DLD1 (cell line): ENCODE measurements at regions not wholly inside any gene's neighbourhood (a gene's known extent, or its start where the extent isn't known, plus 50 kb on each side); places are given as distances from the start of the nearest gene placed in this dataset.

ENCODE experiments used
- in situ Hi-C: cut with HindIII; loops from 2 replicates; pipeline ENCODE4 v1.10.0; 2017; ENCODE audit warnings: low sequenced_read_pairs

DNA sequence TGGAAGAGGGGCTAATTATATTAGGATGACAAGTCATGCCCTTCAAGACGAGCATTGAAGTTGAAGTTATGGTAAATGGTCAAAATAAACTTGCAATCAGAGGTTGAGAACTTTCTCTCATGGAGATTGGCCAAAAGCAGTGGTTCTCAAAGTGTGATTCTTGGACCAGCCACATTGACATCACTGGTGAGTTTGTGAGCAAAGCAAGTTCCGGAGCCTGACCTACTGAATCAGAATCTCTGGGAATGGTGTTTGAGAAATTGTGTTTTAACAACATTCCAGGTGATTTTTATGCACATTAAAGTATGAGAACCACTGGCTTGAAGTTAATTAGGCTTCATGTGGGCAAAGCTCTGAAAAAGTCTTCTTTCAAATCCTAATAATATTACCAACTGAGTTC is 403.5 kb downstream of the ZSWIM6 start:
- in situ Hi-C loops: no loop called here

DNA sequence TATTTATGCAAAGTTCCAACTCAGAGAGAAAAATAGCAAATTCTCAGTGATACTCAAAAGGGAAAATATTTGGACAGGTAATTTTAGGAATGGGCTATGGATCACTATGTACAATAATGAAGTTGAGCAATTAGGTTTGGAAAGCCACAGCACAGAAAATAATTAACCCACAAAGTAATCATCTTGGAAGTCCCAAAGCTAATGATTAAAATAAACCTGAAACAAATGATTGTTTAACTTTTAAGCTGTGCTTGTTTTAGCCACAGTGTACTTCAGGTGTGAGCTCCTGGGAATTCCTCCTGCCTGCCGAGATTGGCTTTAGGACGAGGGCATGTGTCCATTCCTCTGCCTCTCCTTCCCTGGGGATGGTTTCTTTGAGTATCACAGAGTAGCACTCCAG is 403.9 kb downstream of the ZSWIM6 start:
- in situ Hi-C loops: no loop called here

DNA sequence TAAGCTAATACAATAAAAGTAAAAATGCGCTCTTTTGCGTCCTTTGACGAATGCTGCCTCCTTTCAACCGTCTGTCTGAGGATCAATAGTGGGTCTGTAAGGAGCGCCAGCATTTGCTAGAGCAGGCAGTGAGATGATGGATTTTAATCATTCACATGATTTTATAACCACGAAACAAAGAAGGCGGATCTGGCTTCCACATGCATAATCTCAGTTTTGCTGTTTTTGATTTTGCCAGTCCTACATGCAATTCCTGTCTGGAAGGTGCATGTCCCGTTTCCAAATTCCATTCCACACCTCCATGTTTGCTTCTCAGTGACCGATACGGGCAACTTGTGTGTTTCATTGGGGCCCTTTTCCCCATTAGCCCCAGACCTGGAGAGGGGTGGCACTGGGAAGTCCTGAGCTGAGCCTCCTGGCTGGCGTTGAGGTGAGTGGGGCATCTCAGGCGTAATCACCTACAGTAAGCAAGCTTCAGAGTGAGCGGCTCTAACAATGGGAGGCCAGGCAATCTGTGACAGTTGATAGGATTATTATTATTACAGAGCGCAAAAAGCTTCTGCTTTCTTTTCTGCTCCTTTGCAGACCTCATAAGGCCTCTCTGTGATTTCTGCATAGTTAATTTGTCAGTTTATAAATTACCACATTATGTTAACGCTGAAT is 405.4 kb downstream of the ZSWIM6 start:
- in situ Hi-C loops: no loop called here

DNA sequence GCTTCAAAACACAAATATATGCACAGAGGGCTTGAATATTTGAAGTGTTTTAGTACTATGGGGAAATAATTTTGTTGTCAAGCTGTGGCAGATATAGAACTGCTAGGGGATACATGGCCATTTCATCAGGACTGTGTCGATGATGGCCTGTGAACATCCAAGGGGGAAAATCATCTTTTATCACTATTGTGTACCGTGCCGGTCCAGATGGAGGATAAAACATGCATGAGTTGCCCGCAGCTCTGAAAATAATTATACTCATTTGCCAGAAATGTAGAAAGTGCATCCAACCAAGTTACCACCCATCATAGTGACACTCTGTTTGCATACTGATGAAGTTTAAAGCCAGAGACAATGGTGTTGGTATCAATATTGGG is 405.9 kb downstream of the ZSWIM6 start:
- in situ Hi-C loops: no loop called here

DNA sequence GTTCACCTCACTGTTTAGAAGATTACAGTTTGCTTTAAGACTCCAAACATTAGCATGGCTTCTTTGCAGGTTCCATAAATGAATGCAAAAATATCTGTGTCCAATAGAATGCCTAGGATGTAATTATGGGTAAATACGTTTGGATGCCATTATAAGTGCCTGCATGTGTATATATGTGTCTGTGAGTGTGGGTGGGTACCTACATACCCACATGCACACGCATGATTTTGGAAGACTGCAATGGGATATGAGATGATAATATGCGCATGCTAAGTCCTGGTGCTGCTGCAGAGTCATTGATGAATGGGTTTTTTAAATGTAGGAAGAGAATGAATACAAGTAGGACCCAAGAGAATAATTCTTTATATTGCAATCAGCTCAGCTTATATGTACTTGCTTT is 406.4 kb downstream of the ZSWIM6 start:
- in situ Hi-C loops: no loop called here

DNA sequence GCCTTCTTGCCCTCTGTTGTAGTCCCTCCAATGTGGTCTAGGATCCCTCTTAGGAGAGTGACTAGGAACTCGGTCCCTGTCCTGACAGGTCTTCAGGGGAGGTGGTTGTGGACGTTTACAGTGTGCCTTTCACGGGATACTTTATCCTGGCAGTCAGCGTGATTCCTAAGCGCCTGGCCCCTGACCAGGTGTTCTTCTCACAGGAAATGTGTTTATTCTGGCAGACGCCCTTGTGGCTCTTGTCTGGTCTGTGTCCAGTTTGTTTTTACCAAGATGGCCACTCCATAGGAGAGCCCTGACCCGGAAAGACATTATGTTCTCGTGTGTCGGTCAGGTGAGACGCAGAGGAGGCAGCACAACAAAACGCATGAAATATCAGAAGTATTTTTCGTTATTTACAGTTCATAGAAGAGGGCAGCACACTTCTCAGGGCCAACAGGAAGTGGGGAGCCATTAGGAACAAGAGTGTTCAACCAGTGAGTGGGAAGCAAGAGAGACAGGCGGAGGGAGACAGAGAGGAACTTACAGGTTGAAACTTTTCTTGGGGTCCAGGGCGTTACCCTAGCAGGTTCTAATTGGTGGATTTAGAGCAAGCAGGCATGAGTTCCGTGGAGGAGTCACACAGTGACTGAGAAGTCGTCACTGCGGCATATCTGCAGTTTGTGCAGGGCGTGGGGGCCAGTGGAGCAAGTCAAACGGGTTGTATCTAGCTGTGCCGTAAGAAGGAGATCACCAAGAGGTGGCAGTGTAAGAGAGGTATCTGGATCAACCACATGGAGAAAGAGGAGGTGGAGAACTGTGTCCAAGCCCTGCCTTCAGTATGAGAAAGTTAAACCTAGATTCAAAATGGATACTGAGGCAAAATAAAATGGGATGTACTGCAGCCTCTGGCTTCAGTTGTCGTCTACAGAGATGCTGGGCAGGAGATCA is 412.9 kb downstream of the ZSWIM6 start:
- in situ Hi-C loops: no loop called here

DNA sequence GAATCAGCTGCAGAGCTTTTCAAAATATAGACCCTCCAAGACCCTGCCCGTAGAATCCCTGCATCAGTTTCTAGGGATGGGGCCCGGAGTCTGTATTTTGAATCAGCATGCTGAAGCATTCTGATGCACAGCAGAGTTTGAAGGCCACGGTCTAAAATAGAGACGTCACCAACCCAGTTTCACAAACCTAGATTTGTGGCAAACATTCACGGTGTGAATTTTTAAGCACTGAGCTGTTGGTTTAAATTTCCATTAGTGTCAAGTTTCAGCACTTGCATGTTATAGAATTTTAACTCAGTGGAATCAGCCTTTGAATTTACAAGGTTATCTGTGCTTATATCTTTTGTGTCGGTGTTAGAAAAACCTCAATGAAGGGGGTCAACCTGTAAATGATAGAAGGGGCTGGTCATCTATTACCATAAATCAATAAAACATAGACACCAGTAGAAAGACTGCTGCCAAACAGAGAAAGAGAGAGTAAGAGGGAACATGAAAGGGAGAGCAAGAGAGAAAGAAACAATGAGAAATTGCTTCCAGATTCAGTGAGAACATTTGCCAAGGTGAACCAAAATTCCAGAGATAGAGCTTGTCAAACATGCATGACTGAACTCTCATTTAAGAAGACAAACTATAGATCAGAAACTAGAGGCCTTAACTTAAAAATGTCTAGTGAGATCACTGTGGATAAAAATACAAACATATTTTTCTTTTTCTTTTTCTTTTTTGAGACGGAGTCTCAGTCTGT is 414.9 kb downstream of the ZSWIM6 start:
- in situ Hi-C loops: no loop called here

DNA sequence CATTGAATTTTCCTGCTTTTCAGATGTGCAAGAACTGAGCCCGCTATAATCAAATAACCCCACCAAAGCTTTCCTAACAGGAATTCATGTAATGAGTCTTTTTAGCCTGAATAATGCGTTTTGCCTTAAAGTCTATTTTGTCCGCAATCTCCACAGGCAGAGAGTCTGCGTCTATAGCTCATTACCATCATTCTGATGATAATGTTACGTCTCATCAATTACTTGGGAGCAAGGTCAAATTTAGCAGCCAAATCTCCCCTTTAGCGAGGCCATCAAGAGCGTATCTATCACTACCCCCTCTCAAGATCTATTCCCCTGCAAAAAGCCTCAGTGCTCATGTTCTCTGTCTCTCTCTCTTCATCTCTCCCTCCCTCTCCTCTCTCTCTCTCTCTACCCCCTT is 416.1 kb downstream of the ZSWIM6 start:
- in situ Hi-C loops: no loop called here

DNA sequence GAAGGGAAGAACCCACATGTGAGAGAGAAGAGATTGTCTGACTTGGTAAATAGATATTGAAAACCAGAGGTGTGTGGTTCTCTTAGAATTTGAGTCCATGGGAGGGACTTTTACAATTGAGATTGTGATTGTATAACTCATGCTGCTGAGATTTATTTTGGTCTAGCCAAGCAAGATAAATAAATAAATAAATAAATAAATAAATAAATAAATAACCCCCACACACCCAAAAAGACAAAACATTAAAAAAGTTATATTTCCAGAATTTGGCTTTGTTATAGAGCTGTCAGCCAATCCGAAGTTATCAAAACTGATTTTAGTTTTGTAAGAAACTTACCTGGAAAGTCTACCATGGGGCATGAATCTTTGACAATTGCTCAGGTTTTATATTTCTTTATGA is 416.6 kb downstream of the ZSWIM6 start:
- in situ Hi-C loops: no loop called here

DNA sequence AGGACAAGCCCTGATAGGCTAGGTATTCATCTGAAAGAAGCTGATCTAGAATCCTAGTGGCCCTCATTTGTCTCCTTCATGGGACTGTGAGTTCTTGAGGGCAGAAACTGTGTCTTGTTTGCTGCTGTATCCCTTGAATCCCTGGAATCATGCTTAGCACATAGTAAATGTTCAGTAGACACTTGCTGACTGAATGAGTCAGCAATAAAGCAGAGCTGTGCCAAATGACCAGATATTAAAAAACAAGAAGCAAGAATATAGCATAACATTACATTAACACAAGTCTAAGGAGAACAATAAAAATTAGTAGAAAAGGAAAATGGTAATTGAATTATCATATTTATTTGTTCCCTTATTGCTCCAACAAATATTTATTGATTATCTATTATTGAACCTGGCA is 420.5 kb downstream of the ZSWIM6 start:
- in situ Hi-C loops: no loop called here

DNA sequence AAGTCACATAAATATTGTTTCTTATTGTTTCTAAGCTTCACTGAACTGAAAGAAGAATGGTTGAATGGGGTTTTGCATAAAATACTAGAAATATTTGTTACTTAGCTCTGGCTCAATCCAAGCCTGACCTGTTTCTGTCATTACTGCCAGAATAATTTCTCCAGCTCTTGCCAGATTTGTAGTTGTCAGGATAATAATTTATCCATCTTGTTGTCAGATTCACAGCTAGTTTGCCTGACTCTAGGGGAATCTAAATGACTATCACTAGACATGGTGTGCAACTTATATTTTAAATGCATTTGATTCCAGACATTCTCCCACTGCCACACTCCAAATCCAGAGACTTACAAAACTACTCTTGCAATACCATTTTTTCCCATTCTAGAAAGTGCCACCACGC is 422.7 kb downstream of the ZSWIM6 start:
- in situ Hi-C loops: no loop called here

DNA sequence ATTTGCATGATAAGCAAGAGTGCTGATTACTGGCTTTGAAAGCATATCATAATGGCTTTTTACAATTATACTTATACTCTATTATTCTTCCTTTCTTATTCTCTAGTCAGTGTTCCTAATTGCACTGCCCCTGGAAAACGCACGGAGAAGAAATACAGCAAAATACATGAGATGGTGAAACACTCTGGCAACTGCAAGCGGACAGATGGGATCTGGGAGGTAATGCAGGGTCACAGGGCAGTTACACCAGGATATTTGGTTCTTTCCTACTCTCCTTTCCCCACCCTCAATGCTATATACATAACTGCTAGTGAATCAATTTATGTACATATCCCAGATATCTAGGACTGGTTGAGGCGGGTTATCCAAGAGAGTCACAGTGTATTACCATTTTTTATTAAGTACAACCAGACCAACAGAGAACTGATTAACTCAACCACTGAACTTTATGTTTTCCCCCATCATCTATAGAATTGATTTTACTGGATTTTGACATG is 423.7 kb downstream of the ZSWIM6 start:
- in situ Hi-C loops: no loop called here

DNA sequence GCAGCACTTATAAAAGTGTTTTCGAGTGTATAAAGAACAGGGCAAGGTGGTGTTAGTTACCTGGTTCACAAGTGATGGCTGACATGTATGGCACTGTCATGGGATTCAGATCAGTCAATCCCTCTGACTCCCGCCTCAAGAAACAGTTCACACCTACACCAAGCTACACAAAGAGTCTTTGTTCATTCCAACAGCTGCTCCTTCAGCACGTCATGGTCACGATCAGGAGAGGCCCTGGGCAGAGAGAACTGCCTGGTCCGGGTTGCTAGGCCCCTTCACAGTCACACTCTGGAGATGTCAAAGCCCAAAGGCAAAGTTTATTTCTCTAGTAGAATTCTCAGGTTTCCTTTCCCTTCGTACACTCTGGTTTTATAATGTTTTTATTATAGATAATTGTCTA is 426.7 kb downstream of the ZSWIM6 start:
- in situ Hi-C loops: no loop called here

DNA sequence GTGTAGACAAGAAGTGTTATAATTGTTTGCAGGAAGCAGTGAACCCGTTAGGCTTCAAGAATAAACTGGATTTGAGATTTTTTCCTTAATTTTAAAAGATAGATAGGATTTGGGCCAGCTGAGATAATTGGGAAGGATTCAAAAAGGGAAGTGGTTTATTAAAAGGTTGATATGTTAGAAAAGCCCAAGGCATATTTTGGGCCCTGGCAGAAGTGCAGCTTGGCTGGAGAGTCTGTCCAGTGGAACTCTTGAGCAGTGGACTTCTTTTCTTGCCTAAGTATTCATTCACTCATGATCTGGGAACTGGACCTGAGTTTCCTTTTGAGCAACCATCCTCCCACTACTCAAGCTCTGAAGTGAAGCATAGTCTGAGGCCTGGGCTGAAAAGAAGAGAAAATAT is 433.4 kb downstream of the ZSWIM6 start:
- in situ Hi-C loops: no loop called here

DNA sequence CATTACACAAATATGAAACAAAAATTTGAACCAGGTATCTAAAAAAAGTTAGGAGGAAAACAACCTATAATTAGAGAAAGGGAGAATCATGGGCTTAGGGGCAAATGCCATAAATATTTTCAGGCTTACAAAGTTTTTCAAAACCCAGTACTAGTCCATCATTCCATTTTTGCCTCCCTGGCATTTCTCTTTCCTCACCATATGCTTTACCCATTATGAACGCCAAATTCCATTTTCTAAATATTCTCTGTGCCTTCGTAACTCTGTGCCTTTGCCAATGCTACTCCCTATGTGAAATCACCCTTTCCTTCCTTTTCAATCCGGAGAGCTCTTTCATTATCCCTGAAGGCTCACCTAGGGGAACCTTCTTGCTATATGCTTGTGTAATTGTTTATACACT is 434.1 kb downstream of the ZSWIM6 start:
- in situ Hi-C loops: no loop called here

DNA sequence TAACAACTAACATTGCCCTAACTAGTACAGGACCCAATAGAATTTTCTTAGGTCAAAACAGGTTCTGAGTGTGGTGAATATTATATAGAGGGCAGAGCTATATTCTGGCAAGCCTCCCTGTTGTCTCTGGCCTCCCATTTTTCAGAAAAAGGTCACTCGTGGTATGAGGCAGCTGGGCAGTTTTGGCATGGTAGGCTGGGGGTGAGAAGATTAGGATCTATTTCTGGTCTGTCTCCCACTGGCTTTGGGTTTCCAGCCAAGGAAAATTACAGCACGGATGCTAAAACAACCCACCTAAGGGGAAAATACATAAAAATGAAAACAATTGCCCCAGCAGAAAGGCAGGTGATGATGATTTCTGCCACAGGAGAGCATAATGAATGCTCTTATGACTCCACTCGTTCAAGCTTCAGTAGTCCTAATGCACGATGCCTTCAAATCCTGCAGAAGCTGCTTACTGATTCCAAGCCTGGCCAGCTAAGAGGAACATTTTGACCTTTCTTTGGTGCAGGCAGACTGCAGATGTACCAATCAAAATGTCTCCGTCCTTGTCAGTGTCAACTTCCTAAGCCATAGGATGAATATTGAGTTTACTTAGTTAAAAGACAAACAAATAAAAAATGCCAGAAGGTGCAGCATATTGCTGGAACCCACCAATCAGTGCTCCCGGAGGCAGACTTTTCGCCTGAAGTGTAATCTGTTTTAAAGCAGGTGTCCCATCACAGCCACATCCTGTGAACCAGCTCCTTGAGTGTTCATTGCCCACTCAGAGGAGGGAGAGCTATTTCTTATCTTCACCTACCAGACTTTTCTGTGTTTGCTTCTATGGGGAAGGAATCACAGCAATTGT is 435.4 kb downstream of the ZSWIM6 start:
- in situ Hi-C loops: no loop called here

DNA sequence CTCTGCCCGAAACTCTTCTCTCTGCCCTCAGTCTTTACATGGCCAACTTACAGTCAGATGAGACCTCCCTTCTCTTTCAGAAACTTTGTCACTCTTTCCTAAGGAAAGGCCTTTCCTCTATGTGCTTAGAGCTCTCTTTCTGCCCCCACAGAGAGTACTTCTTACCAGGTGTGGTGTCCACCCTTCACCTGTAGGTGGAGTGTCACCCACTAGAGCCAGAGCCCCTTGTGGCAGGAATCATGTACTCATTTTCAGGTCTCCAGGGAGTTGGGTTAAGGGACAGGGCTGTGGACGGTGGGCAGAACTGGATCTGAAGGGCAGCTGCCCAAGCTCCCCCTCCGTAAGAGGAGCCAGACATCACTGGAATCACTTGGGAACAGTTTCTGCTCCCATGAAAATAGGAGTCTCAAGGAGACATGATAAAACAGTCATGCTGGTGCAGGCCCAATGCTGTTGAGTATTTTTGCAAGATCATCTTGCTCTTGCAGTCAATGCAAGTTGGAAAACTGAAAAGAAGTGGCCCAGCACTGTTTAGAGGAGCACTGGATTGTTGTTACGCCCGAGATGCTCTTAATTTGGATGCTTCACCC is 436.7 kb downstream of the ZSWIM6 start:
- in situ Hi-C loops: no loop called here

DNA sequence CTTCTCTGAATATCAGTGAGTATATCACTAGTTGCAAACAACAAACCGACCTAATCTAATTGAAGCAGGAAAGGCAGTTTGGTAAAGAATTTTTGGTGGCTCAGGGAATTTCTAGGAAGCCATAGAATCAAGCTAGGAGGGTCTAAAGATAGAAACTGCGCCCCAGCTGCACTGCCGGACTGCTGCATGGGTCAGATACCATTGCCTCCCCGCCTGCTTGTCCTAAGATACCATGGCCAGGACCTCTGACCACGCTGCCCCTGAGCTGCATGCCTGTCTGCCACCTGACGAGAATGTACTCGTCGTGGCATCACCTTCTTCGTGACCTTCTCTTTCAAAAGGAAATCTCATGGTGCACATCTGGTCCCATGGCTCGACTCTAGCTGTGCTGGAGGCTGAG is 439.0 kb downstream of the ZSWIM6 start:
- in situ Hi-C loops: no loop called here

DNA sequence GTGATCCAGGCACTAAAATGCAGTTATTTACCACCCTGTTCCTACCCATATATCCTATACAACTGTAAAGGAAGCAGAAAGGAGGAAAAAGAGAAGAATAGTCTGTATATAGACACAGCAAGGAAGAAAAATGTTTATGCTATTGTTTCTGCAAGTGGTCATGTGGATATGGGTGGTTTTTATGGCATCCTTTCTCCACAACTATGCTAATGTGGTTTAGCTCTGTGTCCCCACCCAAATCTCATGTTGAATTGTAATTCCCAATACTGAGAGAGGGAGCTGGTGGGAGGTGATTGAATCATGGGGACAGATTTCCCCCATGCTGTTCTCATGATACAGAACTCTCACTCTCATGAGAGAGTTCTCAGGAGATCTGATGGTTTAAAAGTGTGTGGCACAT is 439.8 kb downstream of the ZSWIM6 start:
- in situ Hi-C loops: no loop called here

DNA sequence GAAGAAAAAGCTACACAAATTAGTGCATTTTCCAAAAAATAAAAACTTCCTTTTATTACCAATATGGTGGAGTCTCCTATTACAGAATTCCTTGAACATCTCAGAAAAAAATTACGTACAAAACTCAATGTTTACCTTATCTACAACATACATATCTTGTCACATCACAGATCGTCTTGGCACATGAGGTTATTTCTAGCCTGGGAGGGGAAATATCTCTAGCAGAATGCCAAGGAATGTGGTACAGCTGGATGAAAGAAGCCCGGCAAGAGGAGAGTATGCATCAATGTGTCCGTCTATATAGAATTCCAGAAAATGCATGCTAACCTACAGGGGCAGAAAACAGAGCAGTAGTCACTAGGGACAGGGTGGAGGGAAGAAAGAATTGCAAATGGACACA is 443.8 kb downstream of the ZSWIM6 start:
- in situ Hi-C loops: no loop called here
